Glomerular endothelial cell (primary cell): ENCODE measurements at regions not wholly inside any gene's neighbourhood (a gene's known extent, or its start where the extent isn't known, plus 50 kb on each side); places are given as distances from the start of the nearest gene placed in this dataset.
"Not testable (repeated sequence)": the region's sequence is repeated elsewhere in the genome, so short reads cannot be mapped to it uniquely, and the experiment has no call there.

Experiments used
- DNase-seq: peaks from one replicate; pipeline ENCODE4 v3.0.0-alpha.2; 2011; ENCODE audit warnings: low read depth, low spot score; ENCODE audit errors: extremely low read depth

- not testable (repeated sequence) for DNase-seq
These were observed 51.7 kb upstream of the PAXBP1 start for GRCh38 chr21:32823296-32823695.

GRCh38 chr21:32824950-32825349 is 53.4 kb upstream of the PAXBP1 start:
- no peak for DNase-seq

- DNase-seq: peak; percentile 50
These were observed 55.0 kb upstream of the PAXBP1 start for GRCh38 chr21:32826329-32827167.

GRCh38 chr21:32828908-32829307 is 57.4 kb upstream of the PAXBP1 start:
- no peak for DNase-seq

- DNase-seq: no peak
These were observed 57.9 kb upstream of the PAXBP1 start for GRCh38 chr21:32829504-32829903.

GRCh38 chr21:32831779-32832178 is 60.2 kb upstream of the PAXBP1 start:
- DNase-seq: not testable (repeated sequence)

GRCh38 chr21:32834211-32834915 is 62.8 kb upstream of the PAXBP1 start:
- DNase-seq: no peak

GRCh38 chr21:32834916-32835235 is 63.3 kb upstream of the PAXBP1 start:
- DNase-seq: no peak

- no peak for DNase-seq
These were observed 70.6 kb upstream of the PAXBP1 start for GRCh38 chr21:32842146-32842545.

GRCh38 chr21:32843561-32843960 is 72.0 kb upstream of the PAXBP1 start:
- DNase-seq: no peak

GRCh38 chr21:32844076-32844475 is 72.5 kb upstream of the PAXBP1 start:
- DNase-seq: no peak

- DNase-seq: no peak
These were observed 73.3 kb upstream of the PAXBP1 start for GRCh38 chr21:32844653-32845436.

- no peak for DNase-seq
These were observed 87.1 kb upstream of the PAXBP1 start for GRCh38 chr21:32858628-32859027.

- DNase-seq: no peak
These were observed 88.8 kb upstream of the PAXBP1 start for GRCh38 chr21:32860399-32860798.

GRCh38 chr21:32861866-32862265 is 90.3 kb upstream of the PAXBP1 start:
- no peak for DNase-seq

- DNase-seq: no peak
These were observed 96.0 kb upstream of the PAXBP1 start for GRCh38 chr21:32867597-32867996.

- no peak for DNase-seq
These were observed 97.3 kb upstream of the PAXBP1 start for GRCh38 chr21:32868631-32869454.

GRCh38 chr21:32869459-32869858 is 97.9 kb upstream of the PAXBP1 start:
- DNase-seq: no peak

- no peak for DNase-seq
These were observed 104.9 kb upstream of the PAXBP1 start for GRCh38 chr21:32876426-32876825.

GRCh38 chr21:32877888-32878287 is 106.3 kb upstream of the PAXBP1 start:
- DNase-seq: not testable (repeated sequence)

- no peak for DNase-seq
These were observed 107.1 kb upstream of the PAXBP1 start for GRCh38 chr21:32878661-32879060.
